ENCODE measurements at regions not wholly inside any gene's neighbourhood (a gene's known extent, or its start where the extent isn't known, plus 50 kb on each side); places are given as distances from the start of the nearest gene placed in this dataset.

DNA sequence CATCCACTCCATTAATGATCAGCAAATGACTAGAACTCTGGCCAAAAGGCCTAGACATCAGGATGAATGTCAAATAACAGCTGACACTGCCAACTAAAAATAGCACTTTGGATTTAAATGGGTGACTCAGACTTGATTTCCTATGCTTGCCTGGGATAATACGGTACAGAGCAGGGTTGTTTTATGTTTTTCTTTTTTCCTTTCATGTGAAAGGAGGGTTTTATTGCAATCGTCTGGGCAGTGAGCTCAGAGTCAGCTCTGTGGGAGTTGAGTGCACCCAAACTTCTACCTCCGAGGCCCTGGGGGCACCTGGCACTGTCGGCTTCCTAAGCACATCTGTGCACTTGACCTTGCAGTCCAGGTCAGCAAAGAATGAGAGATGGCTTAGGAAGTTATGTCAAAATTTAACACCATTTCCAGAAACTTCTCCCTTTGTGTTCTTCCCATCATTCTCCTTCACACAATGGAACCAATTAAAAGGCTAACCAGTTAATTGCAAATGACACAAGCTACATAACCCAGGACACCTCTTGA, 134.1 kb downstream of the LACC1 start:
- DNase-seq (no peak), ATAC-seq (no peak)
- Histone ChIP-seq H3K9me3 (ENCODE audit: control insufficient read depth, insufficient read depth, low read length) (no peaks in the 10 kb centered on the region), H3K4me3 (ENCODE audit: low read length) (no peak overlapping the region), H3K36me3 (ENCODE audit: control insufficient read depth, insufficient read depth, low read length) (no peaks in the 10 kb centered on the region), H3K27me3 (ENCODE audit: control insufficient read depth, insufficient read depth, low read length) (no peaks in the 10 kb centered on the region), H3K4me1 (ENCODE audit: control insufficient read depth, insufficient read depth, low read length) (no peaks in the 10 kb centered on the region), H3K27ac (ENCODE audit: low read length) (no peak overlapping the region)
- no peak overlapping the region for H3K27ac Mint-ChIP-seq
- H3K4me1 Mint-ChIP-seq = peaks cover 0 to 6% of the 10 kb centered on the region in 2 donors
- peaks cover 0 to 6% of the 10 kb centered on the region in 2 donors for H3K27me3 Mint-ChIP-seq (ENCODE audit: low read depth in 2 of 2)
- TF ChIP-seq, protein P1, sequence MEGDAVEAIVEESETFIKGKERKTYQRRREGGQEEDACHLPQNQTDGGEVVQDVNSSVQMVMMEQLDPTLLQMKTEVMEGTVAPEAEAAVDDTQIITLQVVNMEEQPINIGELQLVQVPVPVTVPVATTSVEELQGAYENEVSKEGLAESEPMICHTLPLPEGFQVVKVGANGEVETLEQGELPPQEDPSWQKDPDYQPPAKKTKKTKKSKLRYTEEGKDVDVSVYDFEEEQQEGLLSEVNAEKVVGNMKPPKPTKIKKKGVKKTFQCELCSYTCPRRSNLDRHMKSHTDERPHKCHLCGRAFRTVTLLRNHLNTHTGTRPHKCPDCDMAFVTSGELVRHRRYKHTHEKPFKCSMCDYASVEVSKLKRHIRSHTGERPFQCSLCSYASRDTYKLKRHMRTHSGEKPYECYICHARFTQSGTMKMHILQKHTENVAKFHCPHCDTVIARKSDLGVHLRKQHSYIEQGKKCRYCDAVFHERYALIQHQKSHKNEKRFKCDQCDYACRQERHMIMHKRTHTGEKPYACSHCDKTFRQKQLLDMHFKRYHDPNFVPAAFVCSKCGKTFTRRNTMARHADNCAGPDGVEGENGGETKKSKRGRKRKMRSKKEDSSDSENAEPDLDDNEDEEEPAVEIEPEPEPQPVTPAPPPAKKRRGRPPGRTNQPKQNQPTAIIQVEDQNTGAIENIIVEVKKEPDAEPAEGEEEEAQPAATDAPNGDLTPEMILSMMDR (IDR thresholded peaks at IDR 0.05) = no peak
- WGBS (ENCODE audit: insufficient coverage) = 90% methylated on average over 4 of the region's 4 CpGs
- H3K9me3 Mint-ChIP-seq = no peaks in the 10 kb centered on the region
- intact Hi-C loops (cut with micrococcal nuclease) = no loop called here
- no peaks in the 10 kb centered on the region for H3K36me3 Mint-ChIP-seq
- no peak overlapping the region for H3K4me3 Mint-ChIP-seq

DNA sequence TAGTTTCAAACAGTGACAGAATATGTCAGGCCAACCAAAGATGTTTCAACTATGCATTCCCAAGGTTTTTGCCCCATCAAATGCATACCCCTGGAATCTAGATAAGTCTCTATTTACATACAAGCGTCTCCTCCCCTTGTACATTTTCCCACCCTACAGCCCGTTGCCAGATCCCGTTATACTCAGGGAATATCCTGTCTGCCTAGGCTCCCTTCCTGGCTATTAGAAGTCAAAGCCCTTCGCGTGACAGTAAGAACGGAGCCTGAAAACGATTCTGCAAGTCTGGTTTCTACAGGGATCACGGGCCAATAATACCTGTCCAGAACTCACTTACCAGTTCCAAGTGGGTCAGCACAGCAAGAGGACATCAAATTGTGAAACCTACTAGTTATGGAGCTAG, 134.8 kb downstream of the LACC1 start:
- Histone ChIP-seq H3K27me3 (ENCODE audit: control insufficient read depth, insufficient read depth, low read length) (no peaks in the 10 kb centered on the region), H3K9me3 (ENCODE audit: control insufficient read depth, insufficient read depth, low read length) (no peaks in the 10 kb centered on the region), H3K4me3 (ENCODE audit: low read length) (no peak overlapping the region), H3K27ac (ENCODE audit: low read length) (no peak overlapping the region), H3K4me1 (ENCODE audit: control insufficient read depth, insufficient read depth, low read length) (no peaks in the 10 kb centered on the region), H3K36me3 (ENCODE audit: control insufficient read depth, insufficient read depth, low read length) (no peaks in the 10 kb centered on the region)
- 88% methylated on average over 8 of the region's 8 CpGs for WGBS (ENCODE audit: insufficient coverage)
- H3K9me3 Mint-ChIP-seq = no peaks in the 10 kb centered on the region
- peaks cover 0 to 6% of the 10 kb centered on the region in 2 donors for H3K27me3 Mint-ChIP-seq (ENCODE audit: low read depth in 2 of 2)
- ATAC-seq (no peak), DNase-seq (no peak)
- H3K27ac Mint-ChIP-seq = no peak overlapping the region
- H3K36me3 Mint-ChIP-seq = no peaks in the 10 kb centered on the region
- no peak overlapping the region for H3K4me3 Mint-ChIP-seq
- TF ChIP-seq, protein P1 (IDR thresholded peaks at IDR 0.05) = no peak
- H3K4me1 Mint-ChIP-seq = peaks cover 0 to 6% of the 10 kb centered on the region in 2 donors
- intact Hi-C loops (cut with micrococcal nuclease) = no loop called here

DNA sequence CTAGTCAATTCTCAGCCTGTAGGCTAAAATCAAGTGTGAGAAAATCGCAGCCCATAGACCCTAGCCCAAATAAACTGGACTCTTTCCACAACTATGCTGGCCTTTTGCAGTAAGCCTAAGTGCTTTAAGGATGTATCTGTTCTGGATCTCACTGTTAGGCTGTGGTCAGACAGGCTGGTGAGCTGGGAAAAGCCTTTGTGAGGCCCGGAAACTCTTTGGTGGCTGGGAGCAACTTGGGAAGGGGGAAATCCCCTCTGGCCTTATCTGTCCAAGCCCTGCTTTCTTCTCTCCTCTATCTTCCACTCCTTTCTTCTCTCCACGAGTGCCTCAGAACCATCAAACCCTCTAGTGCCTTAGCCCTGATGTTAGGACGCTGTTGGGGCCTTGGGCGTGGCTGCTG, 135.4 kb downstream of the LACC1 start:
- no peak overlapping the region for H3K27ac Mint-ChIP-seq

More for the DNA sequence above, 135.4 kb downstream of the LACC1 start:
- Histone ChIP-seq H3K36me3 (ENCODE audit: control insufficient read depth, insufficient read depth, low read length) (no peaks in the 10 kb centered on the region), H3K4me1 (ENCODE audit: control insufficient read depth, insufficient read depth, low read length) (no peaks in the 10 kb centered on the region), H3K27me3 (ENCODE audit: control insufficient read depth, insufficient read depth, low read length) (no peaks in the 10 kb centered on the region), H3K9me3 (ENCODE audit: control insufficient read depth, insufficient read depth, low read length) (no peaks in the 10 kb centered on the region), H3K27ac (ENCODE audit: low read length) (no peak overlapping the region), H3K4me3 (ENCODE audit: low read length) (no peak overlapping the region)
- H3K27me3 Mint-ChIP-seq (ENCODE audit: low read depth in 2 of 2) = peaks cover 0 to 6% of the 10 kb centered on the region in 2 donors
- TF ChIP-seq, protein P1 (IDR thresholded peaks at IDR 0.05) = no peak
- 93% methylated on average over 5 of the region's 5 CpGs for WGBS (ENCODE audit: insufficient coverage)
- ATAC-seq (no peak), DNase-seq (no peak)
- intact Hi-C loops (cut with micrococcal nuclease) = no loop called here
- no peaks in the 10 kb centered on the region for H3K9me3 Mint-ChIP-seq
- no peaks in the 10 kb centered on the region for H3K36me3 Mint-ChIP-seq
- peaks cover 0 to 6% of the 10 kb centered on the region in 2 donors for H3K4me1 Mint-ChIP-seq
- H3K4me3 Mint-ChIP-seq = no peak overlapping the region
